EL (cell line): ENCODE measurements at regions not wholly inside any gene's neighbourhood (a gene's known extent, or its start where the extent isn't known, plus 50 kb on each side); places are given as distances from the start of the nearest gene placed in this dataset.
A peak's percentile ranks its signal among the peaks of the same experiment; 100 is the strongest.
"Not testable (repeated sequence)": the region's sequence is repeated elsewhere in the genome, so short reads cannot be mapped to it uniquely, and the experiment has no call there.

ENCODE experiments used
- DNase-seq: peaks from one replicate; pipeline ENCODE4 v3.0.0-alpha.2; 2016

GRCh38 chr6:85005494-85005893 lies 241.1 kb upstream of the TBX18 start:
- DNase-seq, result no peak

DNA sequence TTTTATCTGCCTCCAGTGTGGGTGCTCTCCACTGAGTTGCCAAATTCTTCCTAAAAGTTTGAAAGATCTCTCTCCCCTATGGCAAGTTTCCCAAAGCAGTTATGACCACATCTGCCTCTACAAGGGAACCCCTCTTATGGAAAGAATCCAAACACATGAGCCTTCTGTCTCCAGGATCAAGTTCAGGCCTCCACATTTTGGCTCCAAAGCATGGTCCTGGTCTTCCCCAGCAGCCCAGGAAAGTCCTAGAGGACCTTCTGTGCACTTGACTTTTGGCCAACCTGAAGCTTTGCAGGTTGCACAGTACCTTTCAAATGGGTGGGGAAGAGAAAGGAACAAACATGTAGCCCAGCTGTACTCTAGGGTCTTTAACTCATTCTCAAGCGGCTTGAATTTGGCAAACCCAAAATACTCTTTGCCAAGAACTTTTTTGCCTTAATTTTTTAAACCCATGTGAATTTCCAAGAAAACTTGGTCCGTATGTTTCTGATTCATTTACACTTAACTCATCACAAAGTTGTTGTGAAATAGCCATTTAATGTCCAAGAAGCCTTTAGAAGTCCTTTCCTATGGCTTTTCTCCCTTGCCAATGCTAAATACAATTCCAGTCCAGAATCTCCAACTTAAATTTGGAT lies 240.1 kb upstream of the TBX18 start:
- no peak for DNase-seq

- no peak for DNase-seq
Measured at GRCh38 chr6:85002847-85003246, 238.4 kb upstream of the TBX18 start.

GRCh38 chr6:85000001-85000400 lies 235.6 kb upstream of the TBX18 start:
- no peak for DNase-seq

DNA sequence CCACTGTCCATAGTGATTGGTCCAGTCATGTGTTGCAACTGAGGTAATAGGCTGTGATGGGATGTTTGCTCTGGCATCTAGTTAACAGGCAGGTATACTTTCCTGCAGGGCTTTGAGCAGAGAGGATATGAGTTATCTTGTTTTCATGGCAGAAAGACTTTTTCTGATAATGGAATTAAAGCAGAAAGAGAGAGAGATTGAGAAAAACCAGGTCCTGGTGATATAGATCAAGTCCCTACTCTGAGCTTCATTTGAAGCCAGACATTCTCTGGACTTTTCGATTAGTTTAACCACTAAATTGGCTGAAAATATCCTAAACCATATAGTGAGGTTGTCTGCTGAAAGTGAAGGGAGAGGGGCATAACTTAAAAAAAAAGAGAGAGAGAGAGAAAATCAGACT lies 233.8 kb upstream of the TBX18 start:
- DNase-seq, result no peak

DNA sequence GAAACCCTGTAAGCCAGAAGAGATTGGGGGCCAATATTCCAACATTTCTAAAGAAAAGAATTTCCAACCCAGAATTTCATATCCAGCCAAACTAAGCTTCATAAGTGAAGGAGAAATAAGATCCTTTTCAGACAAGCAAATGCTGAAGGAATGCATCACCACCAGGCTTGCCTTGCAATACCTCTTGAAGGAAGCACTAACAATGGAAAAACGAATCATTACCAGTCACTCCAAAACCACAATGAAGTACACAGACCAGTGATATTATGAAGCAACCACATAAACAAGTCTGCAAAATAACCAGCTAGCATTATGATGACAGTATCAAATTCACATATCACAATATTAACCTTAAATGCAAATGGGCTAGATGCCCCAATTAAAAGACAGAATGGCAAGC lies 224.4 kb upstream of the TBX18 start:
- DNase-seq, result not testable (repeated sequence)

DNA sequence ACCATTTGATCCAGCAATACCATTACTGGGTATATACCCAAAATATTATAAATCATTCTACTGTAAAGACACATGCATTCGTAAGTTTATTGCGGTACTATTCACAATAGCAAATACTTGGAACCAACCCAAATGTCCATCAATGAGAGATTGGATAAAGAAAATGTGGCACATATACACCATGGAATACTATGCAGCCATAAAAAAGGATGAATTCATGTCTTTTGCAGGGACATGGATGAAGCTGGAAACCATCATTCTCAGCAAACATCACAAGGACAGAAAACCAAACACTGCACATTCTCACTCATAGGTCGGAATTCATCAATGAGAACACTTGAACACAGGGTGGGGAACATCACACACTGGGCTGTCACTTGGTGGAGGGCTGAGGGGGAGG lies 221.1 kb upstream of the TBX18 start:
- not testable (repeated sequence) for DNase-seq

DNA sequence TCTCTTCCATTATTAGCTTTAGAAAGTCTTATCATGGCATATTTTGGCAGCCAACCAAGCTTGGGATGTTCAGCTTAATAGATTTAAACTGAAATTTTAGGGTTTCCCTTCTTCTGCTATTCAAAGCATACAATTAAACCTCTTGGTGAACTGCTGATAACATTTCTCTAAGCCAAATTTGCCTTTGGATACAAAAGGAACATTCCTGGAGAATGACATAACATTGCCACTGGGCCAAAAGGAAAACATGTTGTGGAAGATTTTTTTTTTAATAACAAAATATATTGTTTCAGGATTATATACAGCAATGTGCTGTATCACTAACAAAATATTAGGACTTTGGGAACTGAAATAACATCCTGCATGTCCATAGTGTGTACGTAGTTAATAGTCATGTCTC lies 215.1 kb upstream of the TBX18 start:
- peak; percentile 13 for DNase-seq

GRCh38 chr6:84977363-84977705 lies 212.9 kb upstream of the TBX18 start:
- no peak for DNase-seq

GRCh38 chr6:84976526-84977362 lies 212.3 kb upstream of the TBX18 start:
- no peak for DNase-seq

- no peak for DNase-seq
Measured at GRCh38 chr6:84975316-84975715, 210.9 kb upstream of the TBX18 start.

GRCh38 chr6:84973606-84974005 lies 209.2 kb upstream of the TBX18 start:
- DNase-seq, result no peak

DNA sequence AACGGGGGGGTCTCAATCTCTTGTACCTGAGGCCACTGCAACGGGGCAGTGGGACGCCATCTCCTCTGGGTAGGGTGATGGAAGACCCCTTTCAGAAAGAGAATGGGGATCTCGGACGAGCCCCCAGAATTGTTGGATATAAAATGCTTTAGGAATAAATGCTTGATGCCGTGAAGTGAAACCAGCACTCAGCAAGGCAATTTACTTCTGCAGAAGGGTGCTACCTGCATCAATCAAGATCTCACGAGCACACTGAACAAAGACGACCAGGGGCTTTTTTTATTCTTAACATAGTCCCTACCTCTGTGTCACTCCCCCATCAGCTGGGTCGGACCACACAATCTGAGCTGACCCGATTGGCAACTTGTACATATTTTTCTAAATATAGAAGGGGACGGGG lies 203.6 kb upstream of the TBX18 start:
- DNase-seq, result no peak

- peak; percentile 54 for DNase-seq
Measured at GRCh38 chr6:84967389-84967788, 203.0 kb upstream of the TBX18 start.

DNA sequence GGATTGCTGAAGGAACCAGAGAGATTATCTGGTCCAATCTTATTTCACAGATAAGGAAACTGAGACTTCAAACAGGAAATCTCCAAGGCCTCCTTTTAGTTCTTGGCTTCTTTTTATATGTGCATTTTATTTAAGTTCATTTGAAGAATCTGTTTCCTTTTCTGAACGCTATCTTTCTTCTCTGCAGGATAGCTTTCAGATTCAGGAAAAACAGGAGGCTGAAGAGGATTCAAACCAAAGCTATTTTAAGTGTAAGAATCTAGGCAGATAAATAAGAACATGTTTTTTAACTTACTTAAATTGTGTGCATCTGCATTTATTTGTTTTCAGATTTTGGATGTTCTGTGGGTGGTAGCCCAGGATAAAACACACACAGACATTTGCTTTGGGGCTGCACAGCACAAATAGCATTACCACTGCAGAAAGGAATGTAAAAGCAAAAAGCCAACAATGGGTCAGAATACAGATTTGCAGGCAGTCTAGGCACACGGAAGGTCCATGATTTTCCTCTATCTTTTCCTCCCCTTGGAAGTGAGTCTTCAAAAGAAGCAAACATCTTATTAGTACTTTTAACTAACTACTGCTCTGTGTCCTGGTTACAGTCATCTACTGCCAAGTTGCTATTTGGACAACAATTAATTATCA lies 188.8 kb upstream of the TBX18 start:
- DNase-seq, result no peak

DNA sequence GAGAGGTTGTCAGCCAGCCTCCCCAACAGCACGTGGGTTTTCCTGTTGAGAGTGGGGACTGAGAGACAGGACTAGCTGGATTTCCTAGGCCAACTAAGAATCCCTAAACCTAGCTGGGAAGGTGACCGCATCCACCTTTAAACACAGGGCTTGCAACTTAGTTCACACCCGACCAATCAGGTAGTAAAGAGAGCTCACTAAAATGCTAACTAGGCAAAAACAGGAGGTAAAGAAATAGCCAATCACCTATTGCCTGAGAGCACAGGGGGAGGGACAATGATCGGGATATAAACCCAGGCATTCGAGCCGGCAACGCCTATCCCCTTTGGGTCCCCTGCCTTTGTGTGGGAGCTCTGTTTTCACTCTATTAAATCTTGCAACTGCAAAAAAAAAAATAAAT lies 180.5 kb upstream of the TBX18 start:
- DNase-seq, result not testable (repeated sequence)

DNA sequence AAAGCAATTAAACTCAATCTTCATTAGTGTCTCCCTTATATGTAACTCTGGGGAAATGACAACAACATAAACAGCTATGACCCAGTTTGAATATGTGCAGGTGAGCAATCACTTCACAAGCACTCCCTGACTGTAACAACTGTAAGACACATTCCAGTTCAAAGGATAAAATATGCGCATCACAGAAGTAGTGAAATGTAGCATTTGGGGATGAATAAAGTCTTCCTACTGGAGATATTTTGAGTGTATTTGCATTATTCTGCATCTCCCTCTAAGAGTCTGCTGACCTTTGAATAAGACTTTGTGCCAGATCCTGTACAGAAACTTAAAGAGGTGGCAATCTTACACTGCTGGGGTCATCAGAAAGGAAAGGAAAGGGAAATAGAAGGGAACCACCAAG lies 179.5 kb upstream of the TBX18 start:
- DNase-seq, result no peak

DNA sequence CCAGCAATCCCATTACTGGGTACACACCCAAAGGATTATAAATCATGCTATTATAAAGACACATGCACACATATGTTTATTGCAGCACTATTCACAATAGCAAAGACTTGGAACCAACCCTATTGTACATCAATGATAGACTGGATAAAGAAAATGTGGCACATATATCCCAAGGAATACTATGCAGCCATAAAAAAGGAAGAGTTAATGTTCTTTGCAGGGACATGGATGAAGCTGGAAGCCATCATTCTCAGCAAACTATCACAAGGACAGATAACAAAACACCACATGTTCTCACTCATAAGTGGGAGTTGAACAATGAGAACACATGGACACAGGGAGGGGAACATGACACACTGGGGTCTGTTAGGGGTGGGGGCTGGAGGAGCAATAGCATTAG lies 177.2 kb upstream of the TBX18 start:
- DNase-seq, result not testable (repeated sequence)

- no peak for DNase-seq
Measured at GRCh38 chr6:84929212-84929611, 164.8 kb upstream of the TBX18 start.

DNA sequence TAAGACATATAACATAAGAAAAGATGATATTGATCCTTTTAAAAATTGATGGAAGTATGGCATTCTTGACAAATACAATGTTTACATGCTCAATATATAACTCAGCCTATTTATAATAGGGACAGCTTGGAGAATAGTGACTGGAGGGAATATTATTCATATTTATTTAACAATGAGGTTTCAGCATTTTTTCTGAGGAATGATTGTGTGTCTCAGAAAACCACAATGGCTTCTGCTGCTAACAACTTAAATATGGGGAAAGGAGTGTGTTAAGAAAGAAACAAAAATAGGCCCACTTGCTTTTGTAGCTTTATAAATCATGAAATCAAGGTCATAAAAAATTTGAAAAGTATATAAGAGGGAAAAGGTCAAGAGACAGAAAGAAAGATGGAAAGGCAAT lies 163.2 kb upstream of the TBX18 start:
- DNase-seq, result no peak

DNA sequence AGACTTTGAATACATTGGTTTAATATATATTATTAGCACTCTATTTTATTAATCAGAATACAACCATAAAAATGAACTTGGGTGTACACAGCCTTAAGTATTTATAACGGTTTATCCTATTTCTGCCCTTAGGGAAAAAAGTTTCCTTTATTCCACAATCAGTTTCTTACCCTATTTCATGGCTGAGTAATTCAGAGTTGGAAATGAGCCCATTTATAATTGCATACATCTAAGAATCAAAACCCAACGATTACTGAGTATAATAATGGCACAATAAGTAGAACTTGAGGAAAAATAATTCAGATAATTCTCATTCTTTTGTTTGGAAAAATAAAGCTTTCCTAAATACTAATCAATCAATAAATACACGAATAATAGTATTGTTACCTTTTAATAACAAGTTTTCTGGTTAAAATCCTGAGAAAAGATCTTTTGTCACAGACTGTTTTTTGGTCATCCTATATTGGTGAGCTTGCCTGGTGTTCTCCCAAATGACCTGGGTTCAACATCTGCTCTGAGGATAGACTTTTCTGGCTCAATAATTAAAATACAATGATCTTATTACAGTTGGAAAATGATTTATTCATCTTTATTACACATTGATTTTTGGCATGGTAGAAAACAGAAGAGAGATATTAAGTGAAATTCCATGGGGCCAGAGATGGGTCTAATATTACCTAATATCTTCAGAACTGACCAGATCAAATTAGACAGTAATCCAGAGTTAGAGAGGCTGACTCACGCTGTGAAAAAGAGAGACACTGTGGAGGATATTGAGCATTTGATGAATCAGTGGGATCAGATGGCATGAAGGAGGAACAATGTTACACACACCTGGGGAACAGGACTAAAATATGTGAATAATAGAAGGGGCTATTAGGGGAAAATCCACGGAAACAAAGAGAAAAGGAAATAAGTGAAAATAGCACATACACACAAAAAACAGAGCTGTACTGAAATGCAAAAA lies 162.1 kb upstream of the TBX18 start:
- DNase-seq, result no peak

GRCh38 chr6:84921891-84922290 lies 157.5 kb upstream of the TBX18 start:
- no peak for DNase-seq

DNA sequence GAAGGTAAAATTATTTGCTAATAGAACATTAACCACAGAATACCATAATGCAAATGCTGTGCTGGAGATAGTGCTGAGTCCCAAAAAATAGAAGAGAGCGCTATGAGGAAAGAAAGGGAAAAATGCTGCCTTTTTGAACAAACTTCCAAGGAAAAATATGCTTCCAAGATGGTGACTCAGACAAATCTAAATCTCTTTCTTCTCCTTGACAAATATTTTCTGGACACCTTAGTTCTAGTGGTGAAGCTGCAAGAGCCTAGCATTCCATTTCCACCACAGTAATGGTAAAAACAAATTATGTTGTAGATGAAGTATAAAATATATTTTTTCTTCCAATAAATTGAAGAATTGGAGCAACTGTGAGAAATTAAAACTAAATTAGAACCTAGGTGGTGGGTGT lies 155.6 kb upstream of the TBX18 start:
- DNase-seq, result no peak
